Suppressor macrophage treated with lipopolysaccharide for 4 hours (primary cell): ENCODE measurements at regions not wholly inside any gene's neighbourhood (a gene's known extent, or its start where the extent isn't known, plus 50 kb on each side); places are given as distances from the start of the nearest gene placed in this dataset.
"Not testable (repeated sequence)": the region's sequence is repeated elsewhere in the genome, so short reads cannot be mapped to it uniquely, and the experiment has no call there.

Experiments
- DNase-seq: peaks from one replicate; pipeline ENCODE4 v3.0.0-alpha.2; 2020

DNA sequence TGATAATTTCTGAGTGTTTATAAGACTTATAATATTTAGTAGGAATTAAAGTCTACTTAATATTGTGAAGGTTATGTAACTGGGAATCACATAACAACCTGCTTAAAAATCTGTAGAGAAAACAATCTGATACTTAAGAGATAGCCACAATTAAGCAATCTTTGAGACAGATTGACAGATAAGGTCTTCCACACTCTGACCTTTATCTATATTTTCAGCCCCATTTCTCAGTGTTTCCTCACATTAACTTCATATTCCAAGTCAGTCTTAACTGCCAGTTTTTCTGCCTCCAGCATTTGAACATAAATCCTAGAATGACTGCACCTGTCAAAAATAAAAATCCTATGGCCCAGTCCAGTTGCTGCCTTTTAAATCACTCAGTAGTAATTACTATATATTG, 423.2 kb downstream of the PYDC2 start:
- no peak for DNase-seq

DNA sequence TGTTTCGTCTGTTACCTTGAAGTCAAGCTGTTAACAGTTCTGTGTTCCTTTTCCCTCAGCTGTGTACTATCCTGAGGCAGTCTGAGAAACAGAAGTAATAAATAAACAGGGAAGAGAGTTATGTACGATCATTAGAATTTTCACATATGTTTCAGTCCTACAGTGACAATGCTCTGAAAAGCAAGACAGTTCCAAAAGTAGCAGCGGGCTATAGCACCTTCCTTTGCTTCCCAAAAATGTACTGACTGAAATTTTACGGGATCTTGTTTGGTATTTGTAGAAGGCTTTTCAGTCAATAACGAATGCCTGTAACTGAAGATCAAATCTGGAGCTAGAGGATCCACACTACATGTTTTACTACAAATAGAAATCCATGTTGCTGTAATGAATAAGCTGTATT, 428.1 kb downstream of the PYDC2 start:
- no peak for DNase-seq

DNA sequence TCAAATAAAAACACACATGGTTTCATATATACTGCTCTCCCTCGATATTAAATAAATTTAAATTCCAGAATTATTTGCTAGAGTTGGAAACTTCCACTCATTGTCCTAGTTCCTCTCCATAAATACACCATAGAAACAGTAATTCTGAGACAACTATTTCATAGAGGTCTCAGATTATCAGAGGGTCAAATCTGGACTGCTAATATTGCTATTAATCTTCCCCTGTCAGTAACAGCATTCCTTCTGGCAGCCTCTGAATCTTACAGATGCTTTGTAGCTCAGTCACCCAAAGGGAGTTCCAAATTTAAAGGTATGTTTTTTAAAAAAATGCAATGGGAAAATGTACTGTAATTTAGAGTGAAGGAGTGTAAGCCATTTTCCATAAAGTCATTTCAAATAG, 428.8 kb downstream of the PYDC2 start:
- DNase-seq: no peak

DNA sequence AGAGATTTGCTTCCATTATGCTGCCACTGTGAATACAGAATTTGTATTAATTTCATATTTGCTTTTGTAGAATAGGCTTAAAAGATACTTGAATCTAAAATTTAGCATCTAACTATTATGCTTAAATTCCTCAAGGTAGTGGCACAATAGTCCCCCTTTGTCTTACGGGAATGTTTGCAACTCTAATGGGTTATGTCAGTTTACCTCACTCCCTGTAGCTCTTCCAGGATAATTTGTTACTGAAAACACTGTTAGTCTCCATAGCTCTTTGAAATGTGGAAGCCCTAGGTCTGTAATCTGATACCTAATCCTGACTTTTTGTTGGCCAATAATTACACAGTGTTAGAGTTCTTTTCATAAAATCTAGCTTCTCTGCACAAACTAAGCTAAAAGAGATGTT, 433.4 kb downstream of the PYDC2 start:
- no peak for DNase-seq

DNA sequence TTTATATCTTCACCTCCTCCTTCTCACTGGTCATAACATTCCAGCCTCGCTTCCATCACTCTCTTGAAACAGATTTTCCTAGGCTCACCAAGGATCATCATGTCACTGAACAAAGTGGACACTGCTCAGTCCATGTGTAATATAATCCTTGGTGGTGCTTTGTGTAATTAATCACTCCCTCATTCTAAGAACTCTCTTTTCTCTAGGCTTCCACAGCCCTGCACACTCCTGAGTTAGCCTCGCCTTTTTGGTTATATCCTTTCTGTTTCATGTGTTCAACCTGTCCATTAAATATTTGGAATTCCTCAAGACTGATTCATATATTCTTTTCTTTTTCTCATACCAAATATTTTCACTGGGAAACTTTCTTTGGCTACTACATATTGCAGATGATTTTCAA, 440.8 kb downstream of the PYDC2 start:
- DNase-seq: no peak

DNA sequence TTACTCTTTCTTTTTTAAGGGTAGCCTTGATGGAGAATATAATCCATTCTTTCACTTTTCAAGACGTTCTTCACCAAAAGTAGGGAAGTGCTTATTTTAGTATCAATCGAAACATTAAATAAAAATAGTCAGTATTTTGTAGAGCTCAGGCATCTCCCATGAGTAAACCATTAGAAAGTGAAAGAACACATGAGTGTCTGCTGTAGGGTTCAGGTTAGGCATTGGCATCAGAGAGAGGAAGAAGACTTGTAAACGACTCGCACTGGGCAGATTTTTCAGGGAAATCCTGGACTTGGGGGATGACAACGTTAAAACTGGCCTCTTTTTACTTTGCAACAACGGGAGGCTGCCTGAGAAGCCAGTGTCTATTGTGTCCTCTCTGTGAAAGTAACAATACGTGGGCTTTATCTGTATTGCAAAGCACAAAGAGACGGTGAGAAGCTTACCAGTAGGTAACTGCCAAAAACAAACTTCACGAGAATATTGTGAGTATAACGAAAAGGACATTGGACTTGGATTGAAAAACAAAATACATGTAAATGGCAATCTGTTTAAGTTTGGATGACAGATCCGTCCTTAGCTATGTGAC, 451.7 kb downstream of the PYDC2 start:
- no peak for DNase-seq

DNA sequence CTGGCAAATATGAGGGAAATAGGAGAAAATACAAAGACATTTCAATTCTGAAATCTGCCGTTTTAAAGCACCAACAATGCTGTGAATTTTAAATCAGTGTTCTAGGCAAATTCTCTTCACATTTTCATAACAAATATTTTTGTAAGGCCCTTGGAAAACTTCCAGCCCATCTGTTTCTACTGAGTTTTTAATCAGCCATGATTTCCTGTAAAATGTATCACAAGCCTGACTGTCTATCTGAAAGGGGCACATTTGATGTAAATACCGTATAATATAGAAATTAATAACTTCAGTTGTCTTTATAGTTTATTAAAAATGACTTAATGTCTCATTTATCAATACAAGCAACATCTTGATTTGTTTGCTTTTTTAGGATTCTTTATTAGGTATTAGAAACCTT, 454.7 kb downstream of the PYDC2 start:
- no peak for DNase-seq

DNA sequence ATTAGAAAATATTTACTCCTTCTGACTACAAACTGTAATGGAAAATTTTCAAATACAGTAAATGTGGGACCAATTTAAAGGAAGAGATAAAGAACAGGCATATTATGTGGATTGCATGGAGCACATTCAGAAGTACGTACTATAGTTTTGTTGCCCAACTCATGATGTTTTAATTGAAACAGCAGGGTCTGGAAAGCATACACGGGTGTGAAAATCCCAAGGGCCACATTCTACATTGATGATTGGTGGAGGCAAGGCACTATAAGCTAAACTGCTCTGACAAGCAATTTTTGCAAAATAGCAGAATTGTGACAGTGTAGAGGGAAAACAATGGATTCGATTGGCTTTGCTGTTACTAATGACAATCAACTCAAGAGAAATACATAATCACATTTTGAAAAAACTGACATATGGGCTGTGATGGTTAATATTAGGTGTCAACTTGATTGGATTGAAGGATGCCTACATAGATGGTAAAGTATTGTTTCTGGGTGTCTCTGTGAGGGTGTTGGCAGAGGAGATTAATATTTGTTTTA, 458.6 kb downstream of the PYDC2 start:
- no peak for DNase-seq

DNA sequence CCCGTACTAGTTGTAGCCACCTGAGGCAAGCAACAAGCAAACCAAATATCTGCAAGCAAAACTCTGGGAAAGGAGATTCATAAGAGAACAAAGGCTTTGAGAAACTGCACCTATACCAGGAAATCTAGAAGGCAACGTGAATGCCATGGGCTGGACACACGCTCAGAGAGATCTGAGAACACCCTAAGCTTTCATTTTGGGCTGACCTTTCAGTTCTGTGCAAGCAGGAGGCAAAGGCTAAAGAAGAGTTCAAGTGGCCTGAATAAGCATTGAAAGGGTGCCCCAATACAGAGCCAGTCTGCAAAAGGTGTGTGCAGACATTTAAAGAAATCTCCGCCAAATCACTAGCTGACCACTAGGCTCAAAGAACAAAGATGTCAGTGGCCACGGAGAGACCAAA, 461.6 kb downstream of the PYDC2 start:
- no peak for DNase-seq

DNA sequence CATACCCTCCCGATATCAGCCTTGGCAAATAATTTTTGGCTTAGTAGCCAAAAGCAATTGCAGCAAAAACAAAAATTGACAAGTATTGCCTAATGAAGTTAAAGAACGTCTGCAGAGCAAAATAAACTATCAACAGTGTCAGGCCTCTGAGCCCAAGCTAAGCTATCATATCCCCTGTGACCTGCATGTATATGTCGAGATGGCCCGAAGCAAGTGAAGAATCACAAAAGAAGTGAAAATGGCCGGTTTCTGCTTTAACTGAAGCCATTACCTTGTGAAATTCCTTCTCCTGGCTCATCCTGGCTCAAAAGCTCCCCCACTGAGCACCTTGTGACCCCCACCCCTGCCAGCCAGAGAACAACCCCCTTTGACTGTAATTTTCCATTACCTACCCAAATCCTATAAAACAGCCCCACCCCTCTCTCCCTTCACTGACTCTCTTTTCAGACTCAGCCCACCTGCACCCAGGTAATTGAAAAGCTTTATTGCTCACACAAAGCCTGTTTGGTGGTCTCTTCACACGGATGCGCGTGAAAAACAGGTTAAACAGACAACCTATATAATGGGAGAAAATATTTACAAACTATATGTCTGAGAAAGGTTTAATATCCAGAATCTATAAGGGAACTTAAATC, 466.3 kb downstream of the PYDC2 start:
- not testable (repeated sequence) for DNase-seq

DNA sequence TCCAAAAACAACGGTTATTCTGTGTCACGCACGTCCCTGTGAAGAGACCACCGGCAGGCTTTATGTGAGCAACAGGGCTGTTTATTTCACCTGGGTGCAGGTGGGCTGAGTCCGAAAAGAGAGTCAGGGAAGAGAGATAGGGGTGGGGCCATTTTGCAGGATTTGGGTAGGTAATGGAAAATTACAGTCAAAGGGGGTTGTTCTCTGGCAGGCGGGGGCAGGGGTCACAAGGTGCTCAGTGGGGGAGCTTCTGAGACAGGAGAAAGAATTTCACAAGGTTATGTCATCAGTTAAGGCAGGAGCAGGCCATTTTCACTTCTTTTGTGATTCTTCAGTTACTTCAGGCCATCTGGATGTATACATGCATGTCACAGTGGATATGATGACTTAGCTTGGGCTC, 467.0 kb downstream of the PYDC2 start:
- DNase-seq: not testable (repeated sequence)

DNA sequence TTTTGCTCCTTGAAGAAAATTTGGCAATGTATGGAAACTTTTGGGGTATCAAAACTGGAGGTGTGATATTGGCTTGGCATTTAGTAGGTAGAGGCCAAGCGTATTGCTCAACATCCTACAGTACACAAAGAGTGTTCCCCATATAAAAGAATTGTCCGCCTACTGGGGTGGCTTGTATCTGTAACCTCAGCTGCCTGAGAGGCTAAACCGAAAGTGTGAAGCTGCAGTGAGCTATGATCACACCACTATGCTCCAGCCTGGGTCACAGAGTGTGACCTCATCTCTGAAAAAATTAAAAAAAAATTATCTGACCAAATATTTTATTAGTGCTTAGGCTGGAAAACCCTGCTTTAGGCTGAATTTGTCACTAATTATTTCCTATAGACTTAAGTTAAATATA, 483.9 kb downstream of the PYDC2 start:
- no peak for DNase-seq

DNA sequence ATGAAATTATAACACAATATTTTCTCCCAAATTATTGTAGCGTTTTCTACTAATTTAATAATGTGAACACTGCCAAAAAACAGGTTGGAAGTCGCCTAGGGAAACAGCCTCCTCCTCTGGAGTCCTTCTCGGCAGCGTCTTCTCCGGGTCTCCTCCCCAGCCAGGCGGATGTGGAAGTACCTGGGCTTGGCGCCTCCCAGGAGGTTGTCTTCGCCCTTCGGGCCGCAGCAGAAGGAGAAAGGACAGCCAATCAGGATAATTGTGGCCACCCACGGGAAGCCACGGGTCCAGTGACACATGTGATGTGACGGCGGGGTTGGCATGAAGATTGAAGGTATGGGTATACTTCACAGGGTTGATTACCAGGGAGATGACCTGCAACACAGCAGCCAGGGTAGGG, 491.2 kb downstream of the PYDC2 start:
- DNase-seq: no peak

DNA sequence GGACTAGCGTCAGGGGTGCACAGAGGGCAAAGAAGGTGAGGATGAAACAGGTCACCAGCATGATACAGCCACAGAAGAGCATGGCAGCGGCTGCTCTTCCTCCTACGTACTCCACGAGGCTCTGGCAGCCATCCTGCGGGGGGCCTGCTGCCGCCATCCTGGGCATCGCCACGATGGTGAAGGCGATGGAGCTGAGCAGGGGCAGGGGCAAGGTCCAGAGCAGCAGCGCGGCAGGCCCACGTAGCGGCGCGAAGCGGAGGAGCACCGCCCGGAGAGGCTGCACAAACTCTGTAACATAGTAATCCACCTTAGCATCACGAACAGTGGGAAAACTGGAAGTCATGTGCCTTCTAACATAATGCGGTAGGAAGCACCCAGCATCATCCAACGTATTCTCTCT, 491.6 kb downstream of the PYDC2 start:
- no peak for DNase-seq

DNA sequence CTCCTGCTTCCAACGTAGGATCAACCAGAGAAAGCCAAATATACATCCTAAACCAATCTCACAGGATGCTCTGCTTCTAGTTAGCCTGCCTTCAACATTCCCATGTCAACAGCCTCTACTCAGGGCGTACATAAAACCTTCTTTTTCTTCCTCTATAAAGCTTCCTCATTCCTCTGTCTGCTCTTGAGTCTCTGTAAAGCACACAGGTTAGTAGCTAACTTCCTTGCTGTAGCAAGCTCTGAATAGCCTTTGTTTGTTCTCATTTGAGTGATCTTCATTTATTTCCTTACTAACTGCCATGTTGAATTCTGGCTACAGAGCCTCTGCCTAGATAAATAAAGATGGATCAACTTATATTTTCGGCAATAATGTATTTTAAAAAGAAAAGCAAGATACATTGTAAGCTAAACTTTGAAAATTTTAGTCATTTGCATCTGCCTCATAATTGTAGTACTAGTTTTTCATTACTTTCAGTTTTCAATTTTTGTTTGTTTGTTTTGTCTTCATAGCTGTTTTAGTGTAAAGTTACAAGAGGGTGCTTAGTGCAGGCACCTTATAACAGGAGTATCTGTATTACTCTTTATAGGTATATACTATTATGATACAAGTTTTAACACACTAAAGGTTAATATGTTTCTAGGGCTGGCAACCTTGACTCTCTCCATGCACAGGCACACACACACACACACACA, 498.2 kb downstream of the PYDC2 start:
- no peak for DNase-seq

DNA sequence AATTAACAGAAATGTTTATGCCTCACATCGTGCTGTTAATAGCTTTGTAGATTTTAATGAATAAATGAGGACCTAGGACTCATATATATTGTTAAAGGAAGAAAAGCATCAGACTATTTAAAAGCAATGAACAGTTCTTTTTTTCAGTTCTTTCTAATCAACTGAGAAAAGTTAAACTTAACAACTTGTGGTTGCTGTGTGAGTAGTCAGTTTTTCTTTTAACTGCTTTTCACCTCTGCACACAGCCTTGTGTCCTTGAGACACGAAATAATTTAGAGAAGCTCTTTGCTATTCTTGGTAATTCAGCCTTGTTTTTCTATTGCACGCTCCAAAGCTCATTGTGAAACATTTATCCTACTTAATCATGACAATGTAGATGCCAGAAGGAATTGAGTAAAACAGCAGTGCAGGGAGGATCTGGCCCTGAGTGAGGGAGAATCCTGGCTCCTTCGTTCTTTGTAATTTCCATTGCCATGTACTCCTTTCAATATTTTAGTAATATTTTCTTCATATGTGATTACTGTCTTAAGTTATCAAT, 499.0 kb downstream of the PYDC2 start:
- DNase-seq: no peak

DNA sequence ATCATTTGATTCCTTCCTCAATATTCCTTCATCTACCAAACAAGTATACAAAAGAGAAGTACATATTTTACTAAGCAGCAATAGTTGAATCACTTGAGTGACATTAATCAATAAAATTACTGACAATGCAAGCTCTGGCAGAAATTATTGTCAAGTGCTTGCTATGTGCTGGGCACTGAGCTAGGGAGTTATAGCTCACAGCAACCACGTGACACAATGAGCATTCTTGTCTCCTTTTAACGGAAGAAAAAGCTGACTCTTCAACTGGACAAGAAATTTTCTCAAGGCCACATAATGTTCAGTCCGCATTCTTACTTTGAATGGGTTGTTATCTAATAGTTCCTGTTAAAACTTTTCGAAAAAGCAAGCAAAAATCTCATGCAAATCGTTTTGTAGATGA, 500.1 kb downstream of the PYDC2 start:
- DNase-seq: no peak

DNA sequence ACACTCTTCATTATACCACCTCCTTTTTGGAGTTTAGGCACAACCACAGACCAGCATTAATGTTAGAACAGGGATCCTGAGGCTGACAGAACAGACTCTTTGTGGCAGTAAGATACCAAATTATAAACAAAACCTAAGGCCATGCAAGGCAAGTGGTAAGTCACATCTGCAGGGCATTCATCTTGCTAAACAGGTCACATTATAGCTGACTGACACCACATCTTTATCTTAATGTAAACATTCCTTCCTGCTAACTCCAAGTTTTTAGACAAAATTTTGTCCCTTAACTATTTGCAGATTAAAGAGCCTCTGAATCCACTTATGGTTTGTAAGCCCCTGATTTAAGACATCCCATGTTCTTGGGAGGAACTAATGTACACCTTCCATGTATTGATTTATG, 500.6 kb downstream of the PYDC2 start:
- DNase-seq: no peak

DNA sequence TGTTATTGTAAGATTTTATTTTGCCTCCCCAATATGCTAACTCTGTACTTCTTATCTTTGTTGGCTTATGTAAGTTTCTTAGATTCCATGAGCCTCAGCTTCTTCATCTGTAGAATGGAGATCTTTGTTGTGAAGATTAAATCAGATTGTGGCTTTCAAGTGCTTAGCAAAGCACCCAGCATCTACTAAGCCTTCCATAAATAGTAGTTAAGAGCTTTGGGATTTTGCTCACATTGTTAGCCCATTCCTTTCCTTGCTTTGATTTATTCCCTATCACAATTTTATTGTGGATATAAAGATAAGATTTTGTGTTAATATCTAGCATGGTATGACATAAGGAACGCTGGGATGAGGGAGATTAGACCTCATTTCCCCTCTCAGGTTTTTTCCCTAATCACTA, 501.4 kb downstream of the PYDC2 start:
- DNase-seq: no peak

DNA sequence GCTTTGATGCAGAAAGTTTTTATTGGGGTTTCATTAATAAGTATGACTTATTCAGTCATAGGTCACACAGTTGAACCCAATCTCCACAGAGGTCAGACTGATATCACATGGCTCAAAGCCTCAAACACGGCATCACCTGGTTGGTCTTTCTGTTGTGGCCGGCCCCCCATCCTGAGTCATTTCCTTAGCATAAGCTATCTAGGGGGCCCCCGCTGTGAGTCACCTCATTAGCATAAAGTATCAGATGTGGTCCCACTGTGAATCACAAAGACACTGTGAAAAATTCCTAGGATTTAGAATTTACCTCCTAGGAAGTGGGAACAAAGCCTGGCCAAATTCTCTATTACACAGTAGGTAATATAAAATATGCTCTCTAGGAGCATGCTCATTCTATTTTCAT, 502.2 kb downstream of the PYDC2 start:
- DNase-seq: no peak

DNA sequence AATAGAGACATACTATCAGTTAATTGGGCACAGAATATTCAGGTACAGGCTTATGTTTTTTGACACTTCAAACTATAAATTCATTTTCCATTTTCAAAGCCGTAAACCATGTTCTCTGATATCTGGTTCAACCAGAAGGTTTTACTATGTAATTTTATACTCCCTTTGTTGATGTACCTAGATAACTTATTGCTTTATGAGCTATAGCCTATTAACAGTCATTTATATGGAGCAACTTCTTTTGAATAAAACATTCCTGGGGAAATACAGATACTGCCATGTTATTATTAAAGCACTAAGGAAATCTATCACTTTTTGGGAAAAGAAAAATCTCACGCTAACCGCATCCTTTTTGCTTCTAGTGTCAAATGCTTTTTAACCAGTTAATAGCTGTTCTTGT, 505.6 kb downstream of the PYDC2 start:
- no peak for DNase-seq

DNA sequence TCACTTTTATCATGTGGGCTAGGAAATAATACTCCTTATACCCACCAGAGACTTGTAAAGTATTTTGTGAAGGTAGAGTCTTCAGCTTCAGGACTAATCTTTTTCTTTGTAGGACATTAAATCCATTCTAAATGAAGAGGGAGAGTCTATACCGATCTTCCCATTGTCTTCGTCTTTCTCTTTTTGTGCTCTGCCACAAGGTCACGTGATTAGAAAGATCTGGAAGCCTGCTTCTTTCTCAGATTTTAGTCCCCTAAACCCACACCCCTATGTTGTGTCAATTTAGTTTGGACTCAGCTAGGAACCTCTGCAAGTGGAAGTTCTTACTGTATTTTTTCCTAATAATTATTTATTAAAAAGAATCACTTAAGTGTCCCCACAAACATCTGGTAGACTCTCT, 507.3 kb downstream of the PYDC2 start:
- DNase-seq: no peak

DNA sequence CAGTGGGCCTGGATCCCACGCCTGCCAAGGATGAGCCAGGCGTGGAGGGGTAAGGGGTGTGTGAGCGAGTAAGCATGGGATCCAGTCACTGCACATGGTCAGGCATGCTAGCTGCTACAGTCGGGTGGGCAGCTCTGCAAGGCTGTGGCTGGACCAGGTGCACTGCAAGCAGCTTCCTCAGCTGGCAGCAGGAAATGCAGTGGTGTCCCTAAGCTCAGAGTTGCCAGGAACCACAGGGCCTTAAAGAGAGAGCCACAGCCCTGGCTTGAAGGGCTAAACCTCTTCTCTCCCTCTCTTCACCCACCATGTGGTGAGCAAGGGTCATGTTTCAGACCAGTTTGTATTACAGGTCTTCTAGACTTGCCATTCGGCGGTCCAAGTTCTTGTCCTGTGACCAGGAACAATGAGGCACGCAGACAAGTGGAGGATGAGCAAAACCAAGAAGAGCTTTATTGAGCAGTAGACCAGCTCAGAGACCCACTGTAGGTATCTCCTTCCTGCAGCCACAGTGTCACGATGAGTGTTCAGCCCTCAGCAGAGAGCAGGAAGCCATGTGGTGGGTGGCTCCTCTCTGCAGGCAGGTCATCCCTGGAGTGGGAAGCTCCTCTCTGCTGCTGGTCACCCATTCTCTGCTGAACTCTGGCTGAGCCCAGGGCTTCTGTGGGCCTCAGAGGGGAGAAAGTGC, 511.9 kb downstream of the PYDC2 start:
- DNase-seq: no peak

DNA sequence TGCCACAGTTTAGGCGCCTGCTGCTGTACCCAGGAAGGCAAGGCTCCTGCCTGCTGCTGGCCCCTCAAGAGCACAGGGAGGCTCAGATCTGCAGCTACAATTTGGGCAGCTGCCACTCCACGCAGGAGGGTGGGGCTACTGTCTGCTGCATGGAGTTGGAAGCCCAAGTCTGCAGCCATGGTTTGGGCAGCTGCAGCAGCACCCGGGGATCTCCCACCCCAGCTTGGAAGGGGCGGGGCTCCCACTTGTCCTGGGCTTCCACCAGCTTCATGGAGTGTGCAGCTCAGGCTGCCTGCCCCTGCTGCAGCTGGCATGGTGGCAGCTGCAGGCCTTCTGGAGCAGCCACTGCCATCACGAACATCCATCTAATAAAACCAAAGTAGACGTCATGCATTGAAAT, 512.9 kb downstream of the PYDC2 start:
- no peak for DNase-seq
